GM12891 (cell line): ENCODE measurements at regions not wholly inside any gene's neighbourhood (a gene's known extent, or its start where the extent isn't known, plus 50 kb on each side); places are given as distances from the start of the nearest gene placed in this dataset.

Experiments used
- POLR2A ChIP-seq: IDR thresholded peaks from 2 replicates; pipeline ENCODE4 v1.6.1; 2011; ENCODE audit warnings: low read depth, low read length, control low read depth
- POLR2AphosphoS5 ChIP-seq: IDR thresholded peaks from 2 replicates; pipeline ENCODE4 v1.6.1; 2011; ENCODE audit warnings: low read depth, low read length, control low read depth
- TAF1 ChIP-seq: IDR thresholded peaks from 2 replicates; pipeline ENCODE4 v1.6.1; 2011; ENCODE audit warnings: low read depth, low read length, control low read depth

GRCh38 chr9:22840641-22841040 lies 394.0 kb downstream of the DMRTA1 start:
- TF ChIP-seq POLR2AphosphoS5 (no peak), POLR2A (no peak), TAF1 (no peak)
